ENCODE measurements at regions not wholly inside any gene's neighbourhood (a gene's known extent, or its start where the extent isn't known, plus 50 kb on each side); places are given as distances from the start of the nearest gene placed in this dataset.

DNA sequence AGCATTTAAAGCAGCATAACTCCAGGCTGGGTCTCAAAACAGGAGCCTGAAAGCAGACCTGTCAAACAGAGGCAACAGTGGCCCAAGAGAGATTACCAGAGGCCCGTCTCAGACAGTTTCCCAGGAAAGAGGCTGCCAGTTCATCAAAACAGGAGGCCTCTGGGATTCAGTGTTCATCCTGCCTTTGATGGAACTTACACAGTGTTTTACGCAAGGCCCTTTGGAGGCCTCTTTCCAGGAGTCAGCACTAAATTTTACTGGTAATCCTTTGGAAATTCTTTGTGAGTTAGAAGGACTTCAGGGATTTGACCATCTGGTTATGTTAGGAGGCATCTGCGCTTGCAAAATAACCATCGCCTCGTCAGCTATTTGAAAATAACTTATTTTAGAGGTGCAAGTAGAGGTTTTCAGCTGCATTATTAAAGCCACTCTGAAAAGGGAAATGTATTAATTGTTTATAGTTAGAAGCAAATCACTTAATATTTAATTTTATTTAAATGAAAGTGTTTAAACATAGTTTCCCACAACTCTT is 501.2 kb upstream of the COBL start:
- no peak for TF ChIP-seq ELF4 (IDR thresholded peaks at IDR 0.05)
- no peak for TF ChIP-seq L3MBTL2 (conservative IDR thresholded peaks at IDR 0.05)
- no peak for TF ChIP-seq FOXM1 (IDR thresholded peaks at IDR 0.05; ENCODE audit: borderline replicate concordance)
- no peak for TF ChIP-seq SP1 (IDR thresholded peaks at IDR 0.05)
- no peak for TF ChIP-seq FOXK2 (IDR thresholded peaks at IDR 0.05)
- TF ChIP-seq TARDBP (IDR thresholded peaks at IDR 0.05), result no peak
- no peak for TF ChIP-seq BHLHE40 (IDR thresholded peaks at IDR 0.05; ENCODE audit: borderline replicate concordance)
- no peak for TF ChIP-seq FOXA1 (IDR thresholded peaks at IDR 0.05)

All from HEK293T (cell line).